ENCODE measurements at regions not wholly inside any gene's neighbourhood (a gene's known extent, or its start where the extent isn't known, plus 50 kb on each side); places are given as distances from the start of the nearest gene placed in this dataset.
"Not testable (repeated sequence)": the region's sequence is repeated elsewhere in the genome, so short reads cannot be mapped to it uniquely, and the experiment has no call there.

- FAIRE-seq: no peak
These were observed 661.7 kb downstream of the TBC1D22A start for GRCh38 chr22:47423861-47424820.

- FAIRE-seq: no peak
These were observed 660.8 kb downstream of the TBC1D22A start for GRCh38 chr22:47423266-47423665.

DNA sequence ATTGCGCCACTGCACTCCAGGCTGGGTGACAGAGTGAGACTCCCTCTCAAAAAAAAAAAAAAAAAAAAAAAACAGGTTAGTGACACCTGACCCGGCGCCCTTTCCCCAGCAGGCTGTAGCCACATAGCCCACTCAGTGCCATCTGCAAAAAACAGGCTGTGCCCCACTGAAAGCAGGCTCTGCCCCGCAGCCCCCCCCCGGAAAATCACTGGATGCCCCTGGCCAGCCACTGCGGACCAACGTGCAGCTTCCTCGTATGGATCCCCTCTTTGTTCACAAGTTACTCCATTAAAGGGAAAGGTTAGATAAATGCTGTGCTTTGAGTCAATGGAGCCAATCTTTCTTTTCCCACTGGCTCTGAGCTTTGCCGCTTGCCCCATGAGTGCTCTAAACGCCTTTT lies 660.3 kb downstream of the TBC1D22A start:
- FAIRE-seq: no peak

- no peak for FAIRE-seq
These were observed 659.4 kb downstream of the TBC1D22A start for GRCh38 chr22:47421846-47422245.

GRCh38 chr22:47420211-47420610 lies 657.8 kb downstream of the TBC1D22A start:
- FAIRE-seq: no peak

DNA sequence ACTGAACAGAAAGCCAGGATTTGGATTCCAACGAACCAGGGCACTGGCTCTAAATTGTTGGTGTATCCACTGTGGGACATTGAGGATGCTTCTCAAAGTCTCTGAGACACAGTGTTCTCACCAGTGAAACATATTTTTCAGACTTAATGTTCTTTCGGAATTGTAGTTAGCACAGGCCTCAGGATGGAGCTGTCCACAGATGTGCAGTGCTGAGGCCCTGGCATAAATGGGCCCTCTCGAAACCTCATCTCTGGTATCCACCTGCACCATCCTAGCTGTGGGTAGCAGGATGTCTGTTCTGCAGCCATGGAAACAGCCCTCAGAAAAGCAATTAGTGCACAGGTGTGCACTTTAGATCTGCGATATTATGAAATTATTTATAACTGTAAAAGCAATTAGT lies 656.8 kb downstream of the TBC1D22A start:
- no peak for FAIRE-seq

DNA sequence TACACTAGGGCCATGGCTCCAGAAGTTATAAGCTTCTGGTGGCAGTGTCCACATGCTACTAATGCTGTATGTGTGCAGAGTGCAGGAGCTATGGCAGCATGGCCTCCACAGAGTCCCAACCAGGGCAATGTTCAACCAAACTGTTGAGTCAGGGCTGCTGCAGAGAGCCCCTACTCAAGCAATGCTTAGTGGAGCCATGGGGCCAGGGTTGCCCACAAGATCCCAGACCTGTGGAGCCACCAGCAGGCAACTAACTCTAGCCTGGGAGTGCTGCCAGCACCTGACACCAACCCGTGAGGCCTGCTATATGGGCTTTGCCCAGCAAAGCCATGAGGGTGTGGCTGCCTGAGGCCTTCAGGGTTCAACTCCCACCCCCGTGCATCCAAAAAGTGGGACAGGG lies 655.2 kb downstream of the TBC1D22A start:
- FAIRE-seq: no peak

DNA sequence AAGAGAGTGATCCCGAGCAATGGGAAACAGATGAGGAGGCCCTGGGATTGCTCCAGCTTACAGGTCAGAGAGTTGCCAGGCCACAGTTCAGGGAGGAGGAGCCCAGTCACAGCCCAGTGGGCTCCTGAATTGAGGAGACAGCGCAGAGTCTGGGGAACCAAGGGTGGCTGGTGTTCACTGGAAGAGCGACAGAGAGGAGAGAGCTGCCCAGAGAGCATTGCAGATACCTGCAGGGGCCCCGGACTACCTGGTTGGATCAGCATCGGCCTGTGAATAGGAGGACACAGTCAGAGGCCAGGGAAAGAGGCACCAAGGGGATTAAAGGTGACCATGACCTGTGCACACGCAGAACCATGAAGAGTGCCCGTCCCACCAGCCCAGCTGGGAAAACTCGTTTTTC lies 648.6 kb downstream of the TBC1D22A start:
- no peak for FAIRE-seq

DNA sequence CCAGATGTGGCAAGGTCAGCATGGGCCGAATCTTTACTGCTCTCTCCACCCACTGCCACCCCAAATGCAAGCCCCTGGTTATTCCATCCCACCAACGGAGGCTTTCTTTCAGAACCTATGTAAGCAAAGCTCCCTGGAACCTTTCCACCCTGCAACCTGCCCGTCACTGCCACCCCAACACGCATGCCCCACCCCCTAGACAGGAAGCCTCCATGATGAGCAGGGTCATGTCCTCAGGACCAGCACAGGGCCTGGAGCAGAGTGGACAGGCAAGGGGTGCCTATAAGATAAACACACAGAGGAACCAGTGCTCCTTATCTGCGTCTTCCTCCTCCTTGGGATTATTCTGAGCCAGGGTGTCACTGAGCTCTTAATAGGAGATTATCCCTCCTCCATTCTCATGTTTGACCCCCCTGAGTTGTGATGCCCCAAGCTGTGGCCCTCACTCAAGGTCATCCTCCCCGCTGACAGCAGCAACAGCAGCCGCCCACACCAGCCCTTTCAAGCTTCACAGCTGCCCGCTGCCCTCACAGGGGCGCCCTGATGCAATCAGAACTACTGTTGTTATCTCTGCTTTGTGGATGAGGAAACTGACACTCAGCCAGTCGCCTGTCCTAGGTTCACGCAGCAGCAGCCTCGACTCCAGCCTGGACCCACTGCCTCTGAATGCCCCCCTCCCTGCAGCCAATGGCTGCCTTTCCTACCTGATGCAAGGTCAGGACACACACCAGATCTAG lies 647.3 kb downstream of the TBC1D22A start:
- no peak for FAIRE-seq

DNA sequence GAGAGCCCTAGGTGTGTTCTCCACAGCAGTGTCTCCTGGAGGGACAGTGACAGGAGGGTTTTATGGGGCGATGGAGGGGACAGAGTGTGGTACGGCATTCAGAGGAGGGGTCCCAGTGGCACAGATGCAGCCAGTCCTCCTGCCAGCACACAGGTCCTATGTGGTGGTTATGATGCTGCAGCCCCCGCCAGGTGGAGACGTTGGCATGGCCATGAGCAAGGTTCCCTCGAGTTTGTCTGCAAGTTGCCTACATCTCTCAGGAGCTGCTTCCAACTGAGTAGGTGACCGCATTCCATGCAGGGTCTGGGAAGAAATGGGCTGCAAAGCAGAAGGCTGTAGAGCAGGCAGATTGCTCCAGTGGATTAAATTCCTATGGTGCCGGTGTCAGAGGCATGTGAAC lies 646.0 kb downstream of the TBC1D22A start:
- no peak for FAIRE-seq

GRCh38 chr22:47407461-47408025 lies 645.1 kb downstream of the TBC1D22A start:
- no peak for FAIRE-seq

DNA sequence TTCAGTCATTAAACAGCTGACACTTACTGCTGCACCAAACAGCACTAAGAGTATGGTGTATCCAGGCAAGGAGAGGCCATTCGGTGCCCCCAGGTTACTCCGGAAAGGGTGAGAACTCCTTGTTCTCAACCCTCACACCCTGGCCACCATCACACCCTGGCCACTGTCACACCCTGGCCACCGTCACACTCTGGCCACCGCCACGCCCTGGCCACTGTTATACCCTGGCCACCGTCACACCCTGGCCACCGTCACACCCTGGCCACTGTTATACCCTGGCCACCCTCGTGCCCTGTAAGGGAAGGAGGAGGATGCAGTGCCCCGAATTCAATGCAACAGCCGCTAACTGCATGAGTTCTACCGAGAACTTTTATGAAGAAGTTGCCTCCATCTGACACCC lies 644.4 kb downstream of the TBC1D22A start:
- FAIRE-seq: no peak

- FAIRE-seq: no peak
These were observed 643.9 kb downstream of the TBC1D22A start for GRCh38 chr22:47406180-47406834.

DNA sequence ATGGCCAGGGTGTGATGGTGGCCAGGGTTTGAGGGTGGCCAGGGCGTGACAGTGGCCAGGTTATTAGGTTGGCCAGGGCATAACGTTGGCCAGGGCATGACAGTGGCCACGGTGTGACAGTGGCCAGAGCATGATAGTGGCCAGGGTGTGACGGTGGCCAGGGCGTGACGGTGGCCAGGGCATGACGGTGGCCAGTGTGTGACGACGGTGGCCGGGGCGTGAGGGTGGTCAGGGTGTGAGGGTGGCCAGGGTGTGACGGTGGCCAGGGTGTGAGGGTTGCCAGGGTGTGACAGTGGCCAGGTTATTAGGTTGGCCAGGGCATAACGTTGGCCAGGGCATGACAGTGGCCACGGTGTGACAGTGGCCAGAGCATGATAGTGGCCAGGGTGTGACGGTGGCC lies 642.8 kb downstream of the TBC1D22A start:
- FAIRE-seq: not testable (repeated sequence)

DNA sequence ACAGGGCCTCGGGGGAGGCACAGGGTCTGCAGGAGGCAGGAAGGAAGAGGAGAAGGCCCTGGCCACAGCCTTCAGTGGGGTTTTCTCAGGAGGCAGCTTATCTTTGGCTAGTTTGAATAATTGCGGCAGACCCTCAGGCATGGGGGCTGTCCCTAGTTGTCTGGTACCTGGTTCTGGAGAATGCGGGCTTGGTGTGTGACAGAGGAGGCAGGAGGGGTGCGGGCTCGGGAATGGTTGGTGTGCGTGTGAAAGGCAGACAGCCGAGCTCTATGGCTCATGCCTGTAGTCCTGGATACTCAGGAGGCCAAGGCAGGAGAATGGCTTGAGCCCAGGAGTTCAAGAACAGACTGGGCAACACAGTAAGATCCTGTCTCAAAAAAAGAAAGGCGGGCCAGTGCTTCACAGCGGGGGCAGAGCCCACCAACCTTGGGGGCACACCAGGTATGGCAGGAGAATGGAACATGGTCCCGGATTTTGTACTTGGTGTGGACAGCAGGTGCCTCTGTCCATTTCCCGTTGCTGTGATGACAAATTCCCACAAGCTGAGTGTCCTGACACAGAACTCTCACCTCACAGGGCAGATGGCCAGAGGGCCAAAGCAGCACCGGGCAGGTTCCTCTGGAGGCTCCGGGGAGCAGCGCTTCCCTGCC lies 640.6 kb downstream of the TBC1D22A start:
- no peak for FAIRE-seq

- no peak for FAIRE-seq
These were observed 639.7 kb downstream of the TBC1D22A start for GRCh38 chr22:47401976-47402770.

DNA sequence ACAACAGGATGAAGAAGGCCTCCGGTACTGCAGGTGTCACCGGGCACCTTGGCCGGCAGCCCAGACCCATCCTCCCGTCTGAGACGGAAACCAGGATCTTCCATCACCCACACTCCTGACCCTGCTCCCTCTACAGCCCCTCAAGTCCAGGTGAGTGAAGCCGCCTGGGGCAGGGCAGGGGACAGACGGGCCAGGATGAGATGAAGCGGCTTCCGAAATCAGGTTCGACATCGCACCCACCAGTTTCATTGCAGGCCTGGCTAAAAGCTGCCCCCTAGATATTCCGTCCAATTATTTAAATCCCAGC lies 639.1 kb downstream of the TBC1D22A start:
- no peak for FAIRE-seq

DNA sequence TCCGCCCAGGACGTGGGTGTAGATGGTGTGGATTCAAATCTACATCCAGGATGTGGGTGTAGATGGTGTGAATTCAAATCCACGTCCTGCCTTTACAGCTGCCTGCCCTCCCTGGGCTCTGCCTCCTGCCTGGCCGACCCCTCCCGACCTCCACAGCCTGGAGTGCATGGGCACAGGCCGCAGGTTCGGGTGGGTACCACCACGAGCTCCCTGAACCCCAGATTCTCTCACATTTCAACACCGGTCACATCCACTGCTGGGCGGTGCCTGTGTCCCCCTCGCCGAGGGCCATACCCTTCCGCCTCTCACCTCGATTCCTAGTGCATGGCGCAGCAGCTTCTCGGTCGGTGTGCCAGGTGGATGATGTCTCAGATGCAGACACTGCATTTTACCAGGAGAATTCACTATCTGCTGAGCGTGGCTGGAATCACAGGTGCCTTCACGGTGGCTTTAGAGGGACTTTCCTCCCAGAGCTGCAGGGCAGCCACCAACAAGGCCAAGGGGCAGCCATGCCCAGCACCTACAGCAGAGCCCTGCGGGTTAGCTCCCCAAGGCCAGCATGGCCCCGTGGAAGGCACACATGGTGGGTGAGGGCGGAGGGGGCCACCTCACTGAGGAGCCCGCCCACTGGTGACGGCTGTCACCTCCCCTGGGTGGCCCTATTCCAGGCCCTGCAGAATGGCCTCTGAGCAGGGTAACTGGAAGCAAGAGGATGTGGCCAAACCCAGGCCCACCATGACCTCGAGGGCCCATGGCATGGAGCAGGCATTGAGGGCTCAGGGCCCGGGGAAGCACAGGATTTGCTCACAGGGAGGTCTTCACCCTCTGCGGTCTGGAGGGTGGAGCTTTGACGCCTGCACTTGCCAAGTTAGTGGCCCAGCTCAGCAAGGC lies 638.5 kb downstream of the TBC1D22A start:
- no peak for FAIRE-seq

GRCh38 chr22:47400131-47400530 lies 637.7 kb downstream of the TBC1D22A start:
- not testable (repeated sequence) for FAIRE-seq

- FAIRE-seq: no peak
These were observed 636.7 kb downstream of the TBC1D22A start for GRCh38 chr22:47398921-47399790.
